Ovary (tissue), 7 donors: ENCODE measurements at regions not wholly inside any gene's neighbourhood (a gene's known extent, or its start where the extent isn't known, plus 50 kb on each side); places are given as distances from the start of the nearest gene placed in this dataset.
"Not testable (repeated sequence)": the region's sequence is repeated elsewhere in the genome, so short reads cannot be mapped to it uniquely, and the experiment has no call there.

Experiments used
- DNase-seq, 5 donors: peaks; one replicate each; pipeline ENCODE4 v3.0.0-alpha.2; 2019 to 2020
- H3K27ac ChIP-seq, 2 donors: fragments of 200-600 bp; one replicate each; pipeline versions ENCODE4 v1.5.1 to v1.8.0; 2019 to 2022
- H3K27me3 ChIP-seq: fragments of 200-600 bp; one replicate; pipeline ENCODE4 v1.8.0; 2022
- H3K36me3 ChIP-seq: fragments of 200-600 bp; sonication (generic); one replicate; pipeline ENCODE4 v1.5.1; 2019
- H3K4me1 ChIP-seq: one replicate; pipeline ENCODE4 v1.8.1; 2013; ENCODE audit warnings: mild to moderate bottlenecking, moderate library complexity; ENCODE audit not compliant: insufficient read depth
- H3K4me3 ChIP-seq: fragments of 200-600 bp; sonication (generic); one replicate; pipeline ENCODE4 v1.5.1; 2017
- H3K9me3 ChIP-seq, 2 donors: fragments of 200-600 bp in 1 of 2; sonication (generic) in 1 of 2; one replicate each; pipeline versions ENCODE4 v1.5.1 to v1.8.1; 2013 to 2019; ENCODE audit warnings: mild to moderate bottlenecking in 1 of 2, moderate library complexity in 1 of 2
- EP300 ChIP-seq: sonication (generic); formaldehyde crosslinking; IDR thresholded peaks from one replicate; pipeline ENCODE4 v1.6.1; 2017; ENCODE audit warnings: antibody characterized with exemption
- POLR2A ChIP-seq: fragments of 450-650 bp; IDR thresholded peaks from one replicate; pipeline ENCODE4 v1.6.1; 2017; ENCODE audit warnings: antibody characterized with exemption, mild to moderate bottlenecking, moderate library complexity
- WGBS, 3 donors: extraction: QIAGEN DNeasy Blood & Tissue Kit in 1 of 3; methylation state at CpG; one replicate each; pipeline versions ENCODE4 v1.1.5 to v1.1.7; 2013 to 2017; 5-methylcytosine and 5-hydroxymethylcytosine counted together
- intact Hi-C, 4 donors: fragments of 100-400 bp; cut with DNase I; formaldehyde crosslinking; loops; one replicate each; pipeline versions ENCODE4 v1.11.0 to v1.15.1; 2022 to 2023
- TF ChIP-seq, protein P1 (sequence below), 3 donors: fragments of 450-650 bp in 2 of 3; fragments of 200-600 bp in 1 of 3; IDR thresholded peaks; one replicate each; pipeline versions ENCODE4 v1.5.1 to v1.8.0; 2016 to 2022; ENCODE audit warnings: antibody characterized with exemption in 3 of 3, mild to moderate bottlenecking in 1 of 3
- donor health status: DM: no; HTN: no; CAD: no; lungs with moderate emphysema.
- donor health status: DM: no; HTN: no; CAD: no.
- donor health status: Bipolar disorder and iron deficiency.
- donor health status: DM: no; HTN: no; CAD: no.
- donor health status: DM: yes; HTN: yes; CAD: no.

DNA sequence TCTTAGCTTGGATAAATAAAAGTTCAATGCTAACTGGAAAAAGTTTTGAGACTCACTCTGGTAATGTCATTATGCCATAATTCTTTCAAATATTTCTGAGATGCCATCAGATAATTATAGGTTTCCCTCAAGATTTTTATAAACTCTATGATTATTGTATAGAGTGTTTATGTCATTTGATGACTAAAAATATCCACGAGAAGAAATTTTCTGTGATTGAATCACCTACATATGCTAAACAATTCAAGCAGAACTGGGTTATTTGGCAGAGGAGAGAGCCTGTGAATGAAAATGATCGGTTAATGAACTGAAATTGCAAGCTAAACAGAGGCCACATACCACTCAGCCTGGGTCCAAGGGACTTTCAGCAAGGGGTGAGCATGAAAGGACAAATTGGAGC, 92.6 kb upstream of the TSC22D1 start:
- no peaks in the 10 kb centered on the region for H3K4me1 ChIP-seq
- no peaks in the 10 kb centered on the region for H3K9me3 ChIP-seq
- intact Hi-C loops: no loop called here
- WGBS, 3 donors: 72 to 75% (median 72%) methylated on average over 2 of the region's 2 CpGs
- no peaks in the 10 kb centered on the region for H3K27me3 ChIP-seq
- H3K36me3 ChIP-seq: no peaks in the 10 kb centered on the region
- H3K4me3 ChIP-seq: no peak overlapping the region
- no peak for DNase-seq
- TF ChIP-seq EP300 (no peak), POLR2A (no peak)
- H3K27ac ChIP-seq: no peak overlapping the region

DNA sequence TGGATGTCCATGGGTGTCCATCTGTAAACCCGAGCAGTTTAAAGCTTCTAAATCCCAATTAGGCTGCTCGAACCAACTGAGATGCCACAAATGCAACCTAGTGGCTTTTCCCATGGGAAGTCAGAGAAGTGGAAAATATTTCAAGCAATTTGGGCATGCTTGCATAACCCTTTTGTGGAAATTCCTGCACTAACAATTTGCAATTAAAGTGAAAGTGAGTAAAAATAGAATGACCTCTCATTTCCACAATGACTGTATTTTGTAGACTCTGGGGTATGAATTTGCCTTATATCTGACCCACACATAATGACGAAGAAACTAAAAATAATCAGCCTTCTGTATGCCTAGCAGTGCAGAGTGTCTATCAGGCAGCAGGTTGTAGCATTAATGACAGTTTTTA, 91.8 kb upstream of the TSC22D1 start:
- Histone ChIP-seq H3K27ac (no peak overlapping the region), H3K4me3 (no peak overlapping the region)
- 8 to 30% (median 16%) methylated on average over 3 of the region's 3 CpGs for WGBS, 3 donors

DNA sequence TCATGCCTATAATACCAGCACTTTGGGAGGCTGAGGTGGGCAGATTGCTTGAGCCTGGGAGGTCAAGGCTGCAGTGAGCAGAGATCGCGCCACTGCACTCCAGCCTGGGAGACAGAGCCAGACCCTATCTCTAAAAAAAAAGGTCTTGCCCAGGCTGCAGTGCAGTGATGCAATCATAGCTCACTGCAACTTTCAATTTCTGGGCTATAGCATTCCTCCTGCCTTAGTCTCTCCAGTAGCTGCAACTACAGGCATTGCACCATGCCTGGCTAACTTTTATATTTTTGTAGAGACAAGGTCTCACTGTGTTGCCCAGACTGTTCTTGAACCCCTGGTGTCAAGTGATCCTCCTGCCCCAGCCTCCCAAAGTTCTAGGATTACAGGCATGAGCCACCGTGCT, 90.4 kb upstream of the TSC22D1 start:
- H3K4me1 ChIP-seq, H3K4me3 ChIP-seq, H3K27me3 ChIP-seq, H3K27ac ChIP-seq, intact Hi-C loops, DNase-seq, H3K36me3 ChIP-seq, H3K9me3 ChIP-seq: not testable (repeated sequence)
- WGBS, 3 donors: 75 to 86% (median 78%) methylated on average over 3 of the region's 3 CpGs

More for the DNA sequence above, 91.8 kb upstream of the TSC22D1 start:
- H3K36me3 ChIP-seq: no peaks in the 10 kb centered on the region
- no peaks in the 10 kb centered on the region for H3K9me3 ChIP-seq
- no peaks in the 10 kb centered on the region for H3K4me1 ChIP-seq
- H3K27me3 ChIP-seq: no peaks in the 10 kb centered on the region
- DNase-seq: no peak
- intact Hi-C loops: no loop called here
- TF ChIP-seq, protein P1, sequence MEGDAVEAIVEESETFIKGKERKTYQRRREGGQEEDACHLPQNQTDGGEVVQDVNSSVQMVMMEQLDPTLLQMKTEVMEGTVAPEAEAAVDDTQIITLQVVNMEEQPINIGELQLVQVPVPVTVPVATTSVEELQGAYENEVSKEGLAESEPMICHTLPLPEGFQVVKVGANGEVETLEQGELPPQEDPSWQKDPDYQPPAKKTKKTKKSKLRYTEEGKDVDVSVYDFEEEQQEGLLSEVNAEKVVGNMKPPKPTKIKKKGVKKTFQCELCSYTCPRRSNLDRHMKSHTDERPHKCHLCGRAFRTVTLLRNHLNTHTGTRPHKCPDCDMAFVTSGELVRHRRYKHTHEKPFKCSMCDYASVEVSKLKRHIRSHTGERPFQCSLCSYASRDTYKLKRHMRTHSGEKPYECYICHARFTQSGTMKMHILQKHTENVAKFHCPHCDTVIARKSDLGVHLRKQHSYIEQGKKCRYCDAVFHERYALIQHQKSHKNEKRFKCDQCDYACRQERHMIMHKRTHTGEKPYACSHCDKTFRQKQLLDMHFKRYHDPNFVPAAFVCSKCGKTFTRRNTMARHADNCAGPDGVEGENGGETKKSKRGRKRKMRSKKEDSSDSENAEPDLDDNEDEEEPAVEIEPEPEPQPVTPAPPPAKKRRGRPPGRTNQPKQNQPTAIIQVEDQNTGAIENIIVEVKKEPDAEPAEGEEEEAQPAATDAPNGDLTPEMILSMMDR (IDR thresholded peaks at IDR 0.05): no peak
- no peak for TF ChIP-seq EP300
- no peak for TF ChIP-seq POLR2A

DNA sequence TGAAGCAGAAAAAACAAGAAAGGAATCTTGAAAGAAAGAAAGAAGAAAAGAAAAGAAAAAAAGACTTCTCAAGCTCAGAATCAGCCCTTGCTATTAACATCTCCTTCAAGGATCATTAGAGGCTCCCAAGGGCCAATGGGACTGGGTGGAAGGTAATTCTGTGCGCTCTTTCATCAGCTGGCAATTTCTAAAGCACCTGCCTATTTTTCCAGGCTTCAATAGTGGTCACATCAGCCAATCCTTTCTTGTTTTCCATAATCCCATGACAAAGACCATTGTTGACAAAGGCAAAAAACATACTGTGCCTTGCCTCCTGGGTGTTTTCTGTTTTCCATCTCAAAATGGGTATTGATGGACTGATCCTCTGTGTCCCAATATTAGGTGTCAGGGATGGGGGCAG, 88.2 kb upstream of the TSC22D1 start:
- no peaks in the 10 kb centered on the region for H3K36me3 ChIP-seq
- intact Hi-C loops: no loop called here
- H3K27me3 ChIP-seq: no peaks in the 10 kb centered on the region
- no peaks in the 10 kb centered on the region for H3K9me3 ChIP-seq
- no peak overlapping the region for H3K4me3 ChIP-seq
- WGBS, 3 donors: 89 to 93% (median 91%) methylated on average over 1 of the region's 1 CpG
- no peak for DNase-seq
- H3K27ac ChIP-seq: no peak overlapping the region
- no peaks in the 10 kb centered on the region for H3K4me1 ChIP-seq
- no peak for TF ChIP-seq EP300
- TF ChIP-seq, protein P1 (IDR thresholded peaks at IDR 0.05): no peak
- no peak for TF ChIP-seq POLR2A

DNA sequence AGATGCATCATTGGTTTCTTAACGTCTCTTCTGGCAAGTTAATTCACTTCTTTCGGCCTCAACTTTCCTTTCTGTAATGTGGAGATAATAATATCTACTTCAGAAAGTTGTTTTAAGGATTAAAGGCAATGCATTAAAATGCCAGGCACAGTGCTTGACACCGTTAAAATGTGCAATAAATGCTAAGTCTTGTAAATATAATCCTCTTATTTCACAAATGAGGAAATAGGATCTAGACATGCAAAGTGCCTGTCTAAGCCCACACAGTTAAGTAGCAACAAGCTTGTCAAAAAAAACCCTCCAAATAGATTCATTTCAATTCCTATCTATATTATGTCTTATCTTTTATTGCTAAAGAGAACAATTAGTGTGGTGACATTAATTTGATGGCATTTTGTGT, 86.4 kb upstream of the TSC22D1 start:
- TF ChIP-seq EP300: no peak
- no peak for TF ChIP-seq POLR2A
- TF ChIP-seq, protein P1 (IDR thresholded peaks at IDR 0.05): no peak
- Histone ChIP-seq H3K4me3 (no peak overlapping the region), H3K36me3 (no peaks in the 10 kb centered on the region), H3K27ac (no peak overlapping the region), H3K9me3 (no peaks in the 10 kb centered on the region), H3K27me3 (no peaks in the 10 kb centered on the region), H3K4me1 (no peaks in the 10 kb centered on the region)
- intact Hi-C loops: no loop called here
- 87 to 90% (median 88%) methylated on average over 3 of the region's 3 CpGs for WGBS, 3 donors
- no peak for DNase-seq

DNA sequence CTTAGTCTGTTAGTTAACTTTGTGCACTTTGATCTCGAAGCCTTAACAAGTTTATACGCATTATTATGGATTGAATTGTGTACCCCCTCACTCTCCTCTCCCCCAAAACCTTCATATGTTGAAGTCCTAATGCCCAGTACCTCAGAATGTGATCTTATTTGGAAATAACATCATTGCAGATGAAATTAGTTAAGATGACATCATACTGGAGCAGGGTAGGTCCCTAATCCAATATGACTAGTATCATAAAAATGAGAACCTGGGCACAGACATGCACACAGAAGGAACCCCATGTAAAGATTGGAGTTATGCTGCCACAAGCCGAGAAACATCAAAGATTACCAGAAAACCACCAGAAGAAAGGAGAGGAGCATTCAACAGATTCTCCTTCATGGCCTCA, 85.8 kb upstream of the TSC22D1 start:
- WGBS, 3 donors: 91 to 96% (median 94%) methylated on average over 3 of the region's 3 CpGs
- no peaks in the 10 kb centered on the region for H3K36me3 ChIP-seq
- H3K9me3 ChIP-seq: no peaks in the 10 kb centered on the region
- TF ChIP-seq, protein P1 (IDR thresholded peaks at IDR 0.05): no peak
- TF ChIP-seq POLR2A: no peak
- no peak for TF ChIP-seq EP300
- DNase-seq: no peak
- no peak overlapping the region for H3K27ac ChIP-seq
- H3K27me3 ChIP-seq: no peaks in the 10 kb centered on the region
- no peak overlapping the region for H3K4me3 ChIP-seq
- H3K4me1 ChIP-seq: no peaks in the 10 kb centered on the region
- intact Hi-C loops: no loop called here
